ENCODE measurements at regions not wholly inside any gene's neighbourhood (a gene's known extent, or its start where the extent isn't known, plus 50 kb on each side); places are given as distances from the start of the nearest gene placed in this dataset.

DNA sequence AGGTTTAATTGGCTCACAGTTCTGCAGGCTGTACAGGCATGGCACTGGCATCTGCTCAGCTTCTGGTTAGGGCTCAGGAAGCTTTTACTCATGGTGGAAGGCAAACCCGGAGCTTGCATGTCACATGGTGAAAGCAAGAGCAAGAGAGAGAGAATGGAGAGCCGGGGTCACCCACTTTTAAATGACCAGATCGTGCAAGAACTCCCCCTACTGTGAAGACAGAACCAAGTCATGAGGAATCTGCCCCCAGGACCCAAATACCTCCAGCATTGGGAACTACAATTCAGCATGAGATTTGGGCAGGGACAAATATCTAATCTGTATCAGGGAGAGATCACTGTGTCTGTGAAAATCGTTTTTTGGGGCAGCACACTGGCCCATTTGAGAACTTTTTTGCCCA, 110.0 kb upstream of the MYO3A start:
- no peak for TF ChIP-seq CTCF (IDR thresholded peaks at IDR 0.05)
- TF ChIP-seq POLR2A (IDR thresholded peaks at IDR 0.05), result no peak
